Neural cell (in vitro differentiated cells): ENCODE measurements at regions not wholly inside any gene's neighbourhood (a gene's known extent, or its start where the extent isn't known, plus 50 kb on each side); places are given as distances from the start of the nearest gene placed in this dataset.

ENCODE experiments used
- MXI1 ChIP-seq: fragments of 450-650 bp; conservative IDR thresholded peaks from 2 replicates; pipeline ENCODE4 v1.6.1; 2014; ENCODE audit warnings: antibody characterized with exemption, mild to moderate bottlenecking; ENCODE audit not compliant: poor library complexity, severe bottlenecking
- TAF1 ChIP-seq: IDR thresholded peaks from 2 replicates; pipeline ENCODE4 v1.6.1; 2012; ENCODE audit warnings: low read depth
- TF ChIP-seq, protein P1 (sequence below): IDR thresholded peaks from 2 replicates; pipeline ENCODE4 v1.6.1; 2012; ENCODE audit warnings: borderline replicate concordance
- TF ChIP-seq, protein P2 (sequence below): fragments of 450-650 bp; IDR thresholded peaks from 2 replicates; pipeline ENCODE4 v1.5.1; 2014; ENCODE audit warnings: antibody characterized with exemption, mild to moderate bottlenecking, moderate library complexity; ENCODE audit not compliant: poor library complexity, severe bottlenecking

- TF ChIP-seq, protein P1, sequence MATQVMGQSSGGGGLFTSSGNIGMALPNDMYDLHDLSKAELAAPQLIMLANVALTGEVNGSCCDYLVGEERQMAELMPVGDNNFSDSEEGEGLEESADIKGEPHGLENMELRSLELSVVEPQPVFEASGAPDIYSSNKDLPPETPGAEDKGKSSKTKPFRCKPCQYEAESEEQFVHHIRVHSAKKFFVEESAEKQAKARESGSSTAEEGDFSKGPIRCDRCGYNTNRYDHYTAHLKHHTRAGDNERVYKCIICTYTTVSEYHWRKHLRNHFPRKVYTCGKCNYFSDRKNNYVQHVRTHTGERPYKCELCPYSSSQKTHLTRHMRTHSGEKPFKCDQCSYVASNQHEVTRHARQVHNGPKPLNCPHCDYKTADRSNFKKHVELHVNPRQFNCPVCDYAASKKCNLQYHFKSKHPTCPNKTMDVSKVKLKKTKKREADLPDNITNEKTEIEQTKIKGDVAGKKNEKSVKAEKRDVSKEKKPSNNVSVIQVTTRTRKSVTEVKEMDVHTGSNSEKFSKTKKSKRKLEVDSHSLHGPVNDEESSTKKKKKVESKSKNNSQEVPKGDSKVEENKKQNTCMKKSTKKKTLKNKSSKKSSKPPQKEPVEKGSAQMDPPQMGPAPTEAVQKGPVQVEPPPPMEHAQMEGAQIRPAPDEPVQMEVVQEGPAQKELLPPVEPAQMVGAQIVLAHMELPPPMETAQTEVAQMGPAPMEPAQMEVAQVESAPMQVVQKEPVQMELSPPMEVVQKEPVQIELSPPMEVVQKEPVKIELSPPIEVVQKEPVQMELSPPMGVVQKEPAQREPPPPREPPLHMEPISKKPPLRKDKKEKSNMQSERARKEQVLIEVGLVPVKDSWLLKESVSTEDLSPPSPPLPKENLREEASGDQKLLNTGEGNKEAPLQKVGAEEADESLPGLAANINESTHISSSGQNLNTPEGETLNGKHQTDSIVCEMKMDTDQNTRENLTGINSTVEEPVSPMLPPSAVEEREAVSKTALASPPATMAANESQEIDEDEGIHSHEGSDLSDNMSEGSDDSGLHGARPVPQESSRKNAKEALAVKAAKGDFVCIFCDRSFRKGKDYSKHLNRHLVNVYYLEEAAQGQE, result no peak
- TF ChIP-seq, protein P2, sequence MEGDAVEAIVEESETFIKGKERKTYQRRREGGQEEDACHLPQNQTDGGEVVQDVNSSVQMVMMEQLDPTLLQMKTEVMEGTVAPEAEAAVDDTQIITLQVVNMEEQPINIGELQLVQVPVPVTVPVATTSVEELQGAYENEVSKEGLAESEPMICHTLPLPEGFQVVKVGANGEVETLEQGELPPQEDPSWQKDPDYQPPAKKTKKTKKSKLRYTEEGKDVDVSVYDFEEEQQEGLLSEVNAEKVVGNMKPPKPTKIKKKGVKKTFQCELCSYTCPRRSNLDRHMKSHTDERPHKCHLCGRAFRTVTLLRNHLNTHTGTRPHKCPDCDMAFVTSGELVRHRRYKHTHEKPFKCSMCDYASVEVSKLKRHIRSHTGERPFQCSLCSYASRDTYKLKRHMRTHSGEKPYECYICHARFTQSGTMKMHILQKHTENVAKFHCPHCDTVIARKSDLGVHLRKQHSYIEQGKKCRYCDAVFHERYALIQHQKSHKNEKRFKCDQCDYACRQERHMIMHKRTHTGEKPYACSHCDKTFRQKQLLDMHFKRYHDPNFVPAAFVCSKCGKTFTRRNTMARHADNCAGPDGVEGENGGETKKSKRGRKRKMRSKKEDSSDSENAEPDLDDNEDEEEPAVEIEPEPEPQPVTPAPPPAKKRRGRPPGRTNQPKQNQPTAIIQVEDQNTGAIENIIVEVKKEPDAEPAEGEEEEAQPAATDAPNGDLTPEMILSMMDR, result no peak
- TF ChIP-seq TAF1, result no peak
- no peak for TF ChIP-seq MXI1
Measured at GRCh38 chr6:167558246-167559177, 233.6 kb downstream of the TTLL2 start.
